ENCODE measurements at regions not wholly inside any gene's neighbourhood (a gene's known extent, or its start where the extent isn't known, plus 50 kb on each side); places are given as distances from the start of the nearest gene placed in this dataset.

DNA sequence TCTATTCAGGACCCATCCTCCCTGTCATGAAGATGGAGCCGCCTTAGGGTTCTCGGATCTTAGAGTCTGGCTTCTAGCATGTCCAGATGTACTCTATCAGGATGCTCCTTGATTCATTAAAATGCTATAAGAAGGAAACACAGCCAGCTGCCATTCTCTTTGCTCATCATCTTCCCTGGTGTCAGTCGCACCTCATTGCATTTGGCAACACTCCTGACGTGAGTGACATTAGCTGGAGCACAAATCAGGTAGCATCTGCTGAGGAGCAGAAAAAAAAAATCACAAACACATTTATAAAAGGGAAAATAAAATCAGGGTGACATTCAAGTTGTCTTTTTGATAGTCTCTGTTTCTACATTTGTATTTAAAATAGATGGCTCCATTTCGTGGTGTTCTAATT, 226.1 kb upstream of the NMUR2 start:
- DNase-seq (no peak), ATAC-seq (ENCODE audit: low read depth) (no peak)
- H3K9me3 ChIP-seq (ENCODE audit: control extremely low read depth in 1 of 3, control insufficient read depth in 2 of 3, insufficient read depth in 1 of 3, low read length in 2 of 3), result peaks cover 0 to 3% (median 0%) of the 10 kb centered on the region in 3 donors
- H4K20me1 ChIP-seq (ENCODE audit: control insufficient read depth, insufficient read depth, low read length, poor library complexity, severe bottlenecking), result no peaks in the 10 kb centered on the region
- no peaks in the 10 kb centered on the region for H3K79me2 ChIP-seq (ENCODE audit: control insufficient read depth, insufficient read depth, low read length)
- POLR2A ChIA-PET, result no interaction called here
- no peaks in the 10 kb centered on the region for H3K36me3 ChIP-seq (replicated peaks in 1 of 2; ENCODE audit: control extremely low read depth in 1 of 2, control insufficient read depth in 1 of 2, extremely low read depth in 1 of 2, insufficient read depth in 2 of 2, low read length in 1 of 2)
- Mint-ChIP-seq H3K27me3 (no peaks in the 10 kb centered on the region), H3K4me1 (no peaks in the 10 kb centered on the region), H3K4me3 (no peak overlapping the region), H3K27ac (no peak overlapping the region), H3K9me3 (ENCODE audit: insufficient read depth) (no peaks in the 10 kb centered on the region)
- no peak overlapping the region for H3K4me2 ChIP-seq (replicated peaks; ENCODE audit: low read depth, low read length, poor library complexity, severe bottlenecking)
- no peak overlapping the region for H3K4me3 ChIP-seq (ENCODE audit: control extremely low read depth in 1 of 5, extremely low read depth in 1 of 5, insufficient read depth in 1 of 5, low read depth in 2 of 5, low read length in 4 of 5)
- intact Hi-C loops (cut with micrococcal nuclease), result no loop called here
- CTCF ChIA-PET, result no interaction called here
- no peak overlapping the region for H2AFZ ChIP-seq (ENCODE audit: insufficient read depth, low read depth, low read length, poor library complexity, severe bottlenecking)
- no peak overlapping the region for H3K9ac ChIP-seq (ENCODE audit: low read length)
- WGBS (ENCODE audit: insufficient coverage), result 80% methylated on average over 1 of the region's 5 CpGs
- H3K4me1 ChIP-seq (ENCODE audit: control insufficient read depth in 2 of 2, insufficient read depth in 2 of 2, low read length in 2 of 2), result no peaks in the 10 kb centered on the region
- H3K27me3 ChIP-seq (replicated peaks in 1 of 4; ENCODE audit: control extremely low read depth in 1 of 4, control insufficient read depth in 3 of 4, insufficient read depth in 4 of 4, low read length in 3 of 4), result no peaks in the 10 kb centered on the region
- TF ChIP-seq, protein P1, sequence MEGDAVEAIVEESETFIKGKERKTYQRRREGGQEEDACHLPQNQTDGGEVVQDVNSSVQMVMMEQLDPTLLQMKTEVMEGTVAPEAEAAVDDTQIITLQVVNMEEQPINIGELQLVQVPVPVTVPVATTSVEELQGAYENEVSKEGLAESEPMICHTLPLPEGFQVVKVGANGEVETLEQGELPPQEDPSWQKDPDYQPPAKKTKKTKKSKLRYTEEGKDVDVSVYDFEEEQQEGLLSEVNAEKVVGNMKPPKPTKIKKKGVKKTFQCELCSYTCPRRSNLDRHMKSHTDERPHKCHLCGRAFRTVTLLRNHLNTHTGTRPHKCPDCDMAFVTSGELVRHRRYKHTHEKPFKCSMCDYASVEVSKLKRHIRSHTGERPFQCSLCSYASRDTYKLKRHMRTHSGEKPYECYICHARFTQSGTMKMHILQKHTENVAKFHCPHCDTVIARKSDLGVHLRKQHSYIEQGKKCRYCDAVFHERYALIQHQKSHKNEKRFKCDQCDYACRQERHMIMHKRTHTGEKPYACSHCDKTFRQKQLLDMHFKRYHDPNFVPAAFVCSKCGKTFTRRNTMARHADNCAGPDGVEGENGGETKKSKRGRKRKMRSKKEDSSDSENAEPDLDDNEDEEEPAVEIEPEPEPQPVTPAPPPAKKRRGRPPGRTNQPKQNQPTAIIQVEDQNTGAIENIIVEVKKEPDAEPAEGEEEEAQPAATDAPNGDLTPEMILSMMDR (IDR thresholded peaks at IDR 0.05), result no peak
- no peak for TF ChIP-seq EZH2 (IDR thresholded peaks at IDR 0.05; ENCODE audit: borderline replicate concordance, insufficient read depth, low read depth, low read length, poor library complexity, severe bottlenecking)
- H3K27ac ChIP-seq (ENCODE audit: low read length in 2 of 2), result no peak overlapping the region

DNA sequence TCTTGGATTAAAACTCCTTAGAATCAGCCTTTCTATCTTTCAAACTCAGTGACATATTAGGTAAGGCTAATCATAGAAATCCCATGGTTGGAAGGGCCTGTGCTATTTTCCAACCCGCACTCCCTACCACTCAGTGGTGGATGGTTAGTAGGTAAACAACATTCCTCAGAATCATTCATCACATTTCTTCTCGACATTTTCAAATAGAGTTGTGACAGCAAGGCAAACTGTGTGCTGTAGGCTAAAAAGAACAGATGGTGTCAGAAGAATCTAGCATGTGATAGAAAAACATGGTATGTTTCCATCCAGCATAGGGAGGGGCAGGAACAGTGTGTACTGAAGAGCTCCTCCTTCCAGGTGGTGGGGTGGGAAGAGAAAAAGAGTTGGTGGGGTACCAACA, 227.3 kb upstream of the NMUR2 start:
- DNase-seq (no peak), ATAC-seq (ENCODE audit: low read depth) (no peak)
- no peak overlapping the region for H3K9ac ChIP-seq (ENCODE audit: low read length)
- ChIA-PET POLR2A (no interaction called here), CTCF (no interaction called here)
- no peaks in the 10 kb centered on the region for H4K20me1 ChIP-seq (ENCODE audit: control insufficient read depth, insufficient read depth, low read length, poor library complexity, severe bottlenecking)
- no peak overlapping the region for H3K4me3 ChIP-seq (ENCODE audit: control extremely low read depth in 1 of 5, extremely low read depth in 1 of 5, insufficient read depth in 1 of 5, low read depth in 2 of 5, low read length in 4 of 5)
- H3K4me2 ChIP-seq (replicated peaks; ENCODE audit: low read depth, low read length, poor library complexity, severe bottlenecking), result no peak overlapping the region
- Mint-ChIP-seq H3K9me3 (ENCODE audit: insufficient read depth) (no peaks in the 10 kb centered on the region), H3K4me3 (no peak overlapping the region), H3K27me3 (no peaks in the 10 kb centered on the region), H3K27ac (no peak overlapping the region), H3K4me1 (no peaks in the 10 kb centered on the region)
- H3K27me3 ChIP-seq (replicated peaks in 1 of 4; ENCODE audit: control extremely low read depth in 1 of 4, control insufficient read depth in 3 of 4, insufficient read depth in 4 of 4, low read length in 3 of 4), result no peaks in the 10 kb centered on the region
- no peak overlapping the region for H3K27ac ChIP-seq (ENCODE audit: low read length in 2 of 2)
- no peaks in the 10 kb centered on the region for H3K4me1 ChIP-seq (ENCODE audit: control insufficient read depth in 2 of 2, insufficient read depth in 2 of 2, low read length in 2 of 2)
- H2AFZ ChIP-seq (ENCODE audit: insufficient read depth, low read depth, low read length, poor library complexity, severe bottlenecking), result no peak overlapping the region
- intact Hi-C loops (cut with micrococcal nuclease), result no loop called here
- no peak for TF ChIP-seq EZH2 (IDR thresholded peaks at IDR 0.05; ENCODE audit: borderline replicate concordance, insufficient read depth, low read depth, low read length, poor library complexity, severe bottlenecking)
- TF ChIP-seq, protein P1 (IDR thresholded peaks at IDR 0.05), result no peak
- H3K9me3 ChIP-seq (ENCODE audit: control extremely low read depth in 1 of 3, control insufficient read depth in 2 of 3, insufficient read depth in 1 of 3, low read length in 2 of 3), result peaks cover 0 to under 1% (median 0%) of the 10 kb centered on the region in 3 donors
- H3K36me3 ChIP-seq (replicated peaks in 1 of 2; ENCODE audit: control extremely low read depth in 1 of 2, control insufficient read depth in 1 of 2, extremely low read depth in 1 of 2, insufficient read depth in 2 of 2, low read length in 1 of 2), result no peaks in the 10 kb centered on the region
- no CpG with 5 or more reads among the region's 2 CpGs for WGBS (ENCODE audit: insufficient coverage)
- no peaks in the 10 kb centered on the region for H3K79me2 ChIP-seq (ENCODE audit: control insufficient read depth, insufficient read depth, low read length)
